Germinal center (tissue), 1 donor: ENCODE measurements at regions not wholly inside any gene's neighbourhood (a gene's known extent, or its start where the extent isn't known, plus 50 kb on each side); places are given as distances from the start of the nearest gene placed in this dataset.
"Not testable (repeated sequence)": the region's sequence is repeated elsewhere in the genome, so short reads cannot be mapped to it uniquely, and the experiment has no call there.

Experiments
- DNase-seq: peaks from one replicate; pipeline ENCODE4 v3.0.0; 2012; ENCODE audit warnings: mixed read lengths, low spot score

DNA sequence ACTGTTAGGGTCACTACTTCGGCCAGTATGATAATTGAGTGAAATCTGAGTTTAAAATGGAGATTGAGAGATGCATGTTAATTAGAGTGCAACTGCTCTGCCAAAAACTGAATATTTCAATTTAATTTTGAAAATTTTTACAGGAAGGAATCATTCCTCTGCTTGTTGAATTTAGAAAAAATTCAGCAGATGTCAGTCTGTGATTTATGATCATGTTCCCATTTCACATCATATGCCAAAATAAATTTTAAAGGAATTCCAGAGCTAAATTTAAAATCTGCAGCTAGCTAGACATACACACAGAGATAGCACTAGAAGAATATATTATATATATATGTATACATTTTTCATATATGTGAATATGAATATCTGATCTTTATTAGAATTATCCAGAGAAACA, 797.6 kb upstream of the TMEM132C start:
- DNase-seq, result no peak

- DNase-seq, result no peak
These were observed 793.2 kb upstream of the TMEM132C start for GRCh38 chr12:127473766-127474165.

DNA sequence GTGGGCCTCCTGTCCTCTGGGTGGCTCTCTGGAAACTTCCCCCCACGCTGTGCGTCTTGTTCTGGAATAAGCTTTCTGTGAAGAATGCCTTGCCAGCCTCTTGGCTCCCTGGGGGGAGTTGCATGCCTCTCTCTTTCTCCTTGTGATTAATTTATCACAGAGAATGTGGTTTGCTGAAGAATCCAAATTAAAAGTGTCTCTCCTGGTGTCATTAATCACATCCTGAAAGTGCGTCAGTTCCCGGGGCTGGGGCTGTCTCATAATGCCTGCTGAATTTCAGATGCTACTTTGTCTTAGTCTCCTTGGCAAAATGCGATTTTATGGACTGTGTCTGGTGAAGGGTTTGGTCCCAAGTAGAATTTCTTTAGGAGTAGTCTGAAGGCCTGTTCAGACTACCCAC, 787.7 kb upstream of the TMEM132C start:
- DNase-seq, result no peak

- no peak for DNase-seq
These were observed 786.1 kb upstream of the TMEM132C start for GRCh38 chr12:127480775-127481314.

GRCh38 chr12:127482950-127483349, 784.0 kb upstream of the TMEM132C start:
- no peak for DNase-seq

GRCh38 chr12:127485528-127485927, 781.4 kb upstream of the TMEM132C start:
- no peak for DNase-seq

- no peak for DNase-seq
These were observed 779.9 kb upstream of the TMEM132C start for GRCh38 chr12:127487031-127487430.

- DNase-seq, result no peak
These were observed 777.9 kb upstream of the TMEM132C start for GRCh38 chr12:127489061-127489460.

- no peak for DNase-seq
These were observed 771.7 kb upstream of the TMEM132C start for GRCh38 chr12:127494961-127495915.

- no peak for DNase-seq
These were observed 770.7 kb upstream of the TMEM132C start for GRCh38 chr12:127496255-127496654.

DNA sequence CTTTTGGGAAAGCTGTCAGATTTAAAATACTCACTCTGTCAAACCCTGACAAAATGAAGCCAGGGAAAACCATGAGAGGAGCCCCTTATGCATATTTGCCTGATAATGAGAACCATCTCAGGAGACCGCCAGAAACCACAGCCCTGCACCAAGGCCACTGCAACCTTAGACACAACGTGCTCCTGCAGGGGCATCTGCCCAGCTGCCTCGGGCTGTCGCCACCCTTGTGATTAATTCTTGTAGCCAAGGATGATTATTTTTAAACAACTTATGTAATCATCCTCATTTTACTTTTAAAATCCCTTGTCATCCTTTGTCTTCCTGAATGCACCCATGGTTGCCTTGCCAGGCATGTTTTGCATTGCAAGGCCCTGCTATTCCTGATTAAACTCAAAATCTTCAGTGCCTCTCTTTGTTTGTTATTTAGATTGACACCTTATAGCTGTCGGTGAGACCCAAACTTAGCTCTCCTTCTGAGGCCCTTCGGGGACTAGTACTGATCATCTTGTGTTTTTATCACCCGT, 766.4 kb upstream of the TMEM132C start:
- DNase-seq, result no peak

DNA sequence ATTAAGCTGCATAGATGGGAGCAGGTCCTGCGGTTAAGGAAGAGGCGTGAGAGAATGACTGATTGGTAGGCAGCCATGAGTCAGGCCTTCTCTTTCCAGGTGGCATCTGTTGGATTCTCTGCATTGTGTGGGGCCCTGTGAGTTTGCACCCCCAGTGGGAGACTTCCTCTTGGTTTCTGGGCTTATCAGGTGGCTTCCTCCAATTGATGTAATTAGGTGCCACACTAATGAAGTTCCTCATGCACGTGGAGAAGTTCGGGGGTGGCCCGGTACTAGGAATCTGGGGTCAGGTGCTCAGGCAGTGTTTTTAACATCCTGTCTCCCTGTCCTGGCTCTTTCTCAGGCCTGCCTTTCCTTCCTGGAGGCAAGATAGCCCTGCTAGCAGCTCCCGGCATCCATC, 765.1 kb upstream of the TMEM132C start:
- DNase-seq, result no peak

GRCh38 chr12:127503246-127503645, 763.7 kb upstream of the TMEM132C start:
- DNase-seq, result no peak

DNA sequence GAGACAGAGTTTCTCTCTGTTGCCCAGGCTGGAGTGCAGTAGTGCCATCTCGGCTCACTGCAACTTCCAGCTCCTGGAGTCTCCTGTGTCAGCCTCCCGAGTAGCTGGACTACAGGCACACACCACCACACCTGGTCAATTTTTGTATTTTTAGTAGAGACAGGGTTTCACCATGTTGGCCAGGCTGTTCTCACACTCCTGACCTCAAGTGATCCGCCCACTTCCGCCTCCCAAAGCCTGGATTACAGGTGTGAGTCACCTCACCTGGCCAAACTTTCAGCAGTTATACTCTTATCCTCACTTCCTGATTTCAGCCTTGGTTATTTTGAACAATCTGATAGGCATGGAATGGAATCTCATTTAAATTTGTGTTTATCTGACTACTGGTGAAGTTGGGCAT, 763.0 kb upstream of the TMEM132C start:
- DNase-seq, result not testable (repeated sequence)

DNA sequence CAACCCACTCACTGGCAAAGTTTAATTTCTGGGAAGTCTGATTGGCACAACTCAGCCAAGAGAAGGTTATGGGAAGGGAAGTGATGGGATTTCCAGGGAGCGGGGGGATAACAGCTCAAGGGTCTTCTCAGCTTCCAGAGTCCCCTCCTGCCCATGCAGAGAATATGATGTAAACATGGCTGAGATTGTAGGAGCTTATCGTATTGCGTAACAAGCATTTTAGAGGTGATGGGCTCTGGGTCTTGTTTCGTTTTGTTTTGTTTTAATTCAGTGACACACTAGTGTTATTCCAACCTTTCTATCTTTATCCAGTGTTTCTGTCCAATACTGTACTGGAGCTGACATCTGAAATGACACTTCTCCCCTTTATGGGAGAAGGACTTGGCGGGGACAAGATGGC, 762.1 kb upstream of the TMEM132C start:
- DNase-seq, result no peak

DNA sequence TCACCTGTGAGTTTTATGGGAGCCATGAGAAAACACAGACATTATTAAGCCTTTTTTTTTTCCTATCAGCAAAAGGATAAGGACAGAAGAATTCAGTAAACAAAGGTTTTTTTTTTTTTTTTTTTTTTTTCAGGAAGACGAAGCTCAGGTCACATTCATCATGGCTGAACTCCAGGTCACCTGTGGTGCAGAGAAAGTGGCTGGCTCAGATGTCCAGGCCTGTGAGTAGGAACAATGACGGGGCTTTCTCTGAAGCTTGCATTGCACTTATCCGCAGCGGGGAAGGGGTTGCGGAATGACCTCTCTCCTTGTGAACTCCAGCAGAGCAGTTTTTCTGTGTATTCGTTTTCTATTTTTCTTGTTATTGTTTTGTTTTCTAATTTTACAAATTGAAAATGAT, 759.6 kb upstream of the TMEM132C start:
- no peak for DNase-seq

GRCh38 chr12:127509066-127509778, 757.7 kb upstream of the TMEM132C start:
- no peak for DNase-seq

DNA sequence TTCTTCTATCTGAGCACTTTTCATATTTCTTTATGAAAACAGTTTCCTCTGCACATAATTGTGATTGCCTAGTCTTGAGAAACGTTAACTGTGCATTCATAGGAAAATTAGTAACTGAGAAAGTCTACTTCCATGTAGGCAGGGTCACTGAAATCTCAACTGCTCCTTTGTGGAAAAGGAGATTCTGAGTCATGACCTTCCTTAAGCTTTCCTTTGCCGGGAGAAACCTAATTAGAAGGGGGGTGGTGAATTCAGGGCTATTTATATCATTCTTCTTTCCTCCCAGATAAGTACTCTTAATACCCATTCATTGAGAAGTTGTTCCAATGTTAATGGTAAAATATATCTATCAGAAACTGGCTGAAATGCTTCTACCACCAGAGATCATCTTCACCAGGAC, 751.0 kb upstream of the TMEM132C start:
- DNase-seq, result no peak

DNA sequence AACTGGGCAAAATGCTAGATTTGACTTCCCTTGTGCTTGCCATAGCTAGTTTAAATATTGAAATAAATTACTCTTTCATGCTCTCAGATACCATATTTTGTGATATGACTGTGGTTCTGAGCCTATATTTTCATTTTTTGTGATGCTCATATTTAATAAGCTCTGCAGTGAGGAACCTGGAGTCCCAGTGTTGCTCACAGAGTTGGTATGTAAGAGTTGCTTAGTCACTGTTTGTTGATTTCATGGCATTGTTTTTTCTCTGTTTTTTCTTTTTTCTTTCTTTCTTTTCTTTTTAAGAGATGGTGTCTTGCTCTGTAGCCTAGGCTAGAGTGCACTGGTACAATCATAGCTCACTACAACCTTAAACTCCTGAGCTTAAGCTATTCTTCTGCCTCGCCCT, 750.5 kb upstream of the TMEM132C start:
- DNase-seq, result no peak

GRCh38 chr12:127519779-127520178, 747.2 kb upstream of the TMEM132C start:
- no peak for DNase-seq

DNA sequence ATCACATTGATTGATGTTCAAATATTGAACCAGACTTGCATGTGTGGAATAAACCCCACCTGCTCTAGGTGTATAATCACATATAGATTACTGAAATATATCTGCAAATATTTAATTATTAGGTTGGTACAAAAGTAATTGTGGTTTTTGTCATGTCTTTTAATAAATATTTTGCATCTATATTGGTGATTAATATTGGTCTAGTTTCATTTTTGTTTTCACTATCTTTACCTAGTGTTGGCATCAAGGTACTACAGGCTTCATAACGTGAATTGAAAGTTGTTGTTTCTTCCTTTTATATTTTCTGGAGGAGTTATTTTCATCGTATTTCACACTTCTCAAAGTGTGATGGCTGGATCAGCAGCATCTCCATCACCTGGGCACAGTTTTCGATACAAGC, 740.0 kb upstream of the TMEM132C start:
- no peak for DNase-seq

DNA sequence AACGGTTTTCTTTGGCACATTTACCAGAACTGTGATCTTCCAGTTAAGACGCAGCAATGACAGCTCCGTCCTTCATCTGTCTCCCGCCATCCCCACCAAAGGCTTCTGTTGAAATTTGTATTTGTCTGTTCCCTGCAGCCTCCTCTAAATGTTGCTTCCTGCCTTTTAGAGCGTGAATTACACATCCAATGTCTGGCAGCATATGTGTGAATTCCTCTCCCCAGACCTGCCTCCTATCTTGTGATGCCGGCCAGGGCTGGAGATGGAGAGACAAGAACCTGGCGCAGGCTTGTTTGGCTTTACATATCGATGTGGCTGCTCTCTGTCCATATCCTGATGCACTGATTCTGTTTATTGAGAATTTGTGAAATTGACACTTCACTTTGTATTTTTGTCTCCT, 738.4 kb upstream of the TMEM132C start:
- no peak for DNase-seq

GRCh38 chr12:127531542-127531941, 735.4 kb upstream of the TMEM132C start:
- DNase-seq, result no peak
